Activated CD8-positive, alpha-beta memory T cell treated with anti-CD3 and anti-CD28 coated beads for 24 hours (primary cell): ENCODE measurements at regions not wholly inside any gene's neighbourhood (a gene's known extent, or its start where the extent isn't known, plus 50 kb on each side); places are given as distances from the start of the nearest gene placed in this dataset.

ENCODE experiments used
- DNase-seq: peaks from one replicate; pipeline ENCODE4 v3.0.0-alpha.2; 2020

DNA sequence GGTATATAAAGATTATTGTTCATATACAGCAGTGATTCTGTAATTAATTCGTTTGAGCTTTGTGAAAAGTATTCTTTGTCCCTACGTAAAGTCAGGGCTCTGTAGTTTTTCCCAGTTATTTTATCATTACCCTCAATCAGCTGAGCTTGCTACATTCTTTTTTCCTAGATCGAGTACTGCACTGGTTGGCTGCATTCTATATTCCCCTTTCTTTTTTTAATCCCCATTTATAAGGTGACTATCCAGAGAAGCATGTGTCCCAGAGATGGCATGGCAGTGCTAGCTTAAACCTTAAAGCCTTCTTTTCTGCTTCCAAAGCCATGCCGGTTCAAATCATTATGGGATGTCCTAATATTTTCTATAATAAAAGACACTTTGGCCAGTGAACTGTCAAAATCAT is 230.1 kb upstream of the CELF2 start:
- no peak for DNase-seq

DNA sequence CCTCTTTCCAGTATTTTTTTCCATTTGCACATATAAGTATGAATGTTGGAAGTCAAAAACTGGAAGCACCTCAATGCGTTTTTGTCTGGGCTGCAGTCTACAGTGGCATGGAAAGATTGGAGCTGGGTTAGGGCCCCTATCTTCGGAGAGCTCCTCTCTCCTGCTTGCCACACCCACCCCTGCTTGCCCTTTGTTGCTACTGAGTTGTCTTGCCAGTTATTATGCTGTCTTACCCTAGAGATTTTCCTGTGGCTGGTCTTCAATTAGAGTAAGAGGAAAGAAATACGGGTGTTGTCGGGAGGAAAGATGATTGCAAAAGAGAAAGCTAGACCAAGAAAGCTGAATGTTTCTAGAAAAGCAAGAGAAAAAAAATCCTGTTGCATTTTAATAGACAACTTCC is 228.9 kb upstream of the CELF2 start:
- no peak for DNase-seq

GRCh38 chr10:10791869-10792268 is 225.8 kb upstream of the CELF2 start:
- no peak for DNase-seq

GRCh38 chr10:10792681-10793080 is 225.0 kb upstream of the CELF2 start:
- DNase-seq, result no peak

DNA sequence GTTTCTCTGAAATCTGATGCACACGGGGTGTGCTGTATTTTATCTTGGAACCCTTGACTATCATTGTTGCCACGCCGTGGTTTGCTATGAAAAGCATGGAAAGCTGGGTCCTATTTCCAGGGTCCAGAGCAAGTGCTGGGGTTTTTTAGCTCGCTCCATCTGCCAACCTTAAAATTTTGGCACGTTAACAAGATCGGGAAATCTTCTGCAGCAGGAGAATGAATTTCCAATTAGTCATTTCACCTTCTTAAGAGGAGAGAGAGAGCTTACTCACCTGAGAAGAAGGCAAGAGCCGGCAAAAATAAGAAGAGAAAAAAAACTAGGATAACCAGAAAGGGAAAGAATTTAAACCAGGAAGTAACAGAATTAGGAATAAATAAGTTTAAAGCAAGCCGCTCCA is 223.6 kb upstream of the CELF2 start:
- no peak for DNase-seq

DNA sequence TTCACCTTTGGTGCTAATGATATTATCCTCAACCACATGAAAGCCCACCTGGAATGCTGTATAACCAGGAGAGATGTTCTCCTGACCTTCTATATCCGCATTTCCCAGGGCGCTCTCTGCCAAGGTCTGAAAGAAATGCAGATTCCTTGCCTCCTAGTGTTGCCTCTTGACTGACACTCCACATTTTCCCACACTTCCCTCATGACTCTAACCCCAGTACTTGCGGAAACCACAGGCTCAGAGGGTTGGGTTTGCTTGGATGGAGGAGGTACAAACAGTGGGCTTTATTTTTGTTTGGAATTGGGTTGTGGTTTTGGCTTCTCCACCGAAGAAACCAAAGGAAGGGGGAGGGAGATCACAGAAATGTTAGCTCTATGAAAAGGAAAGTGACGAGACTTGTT is 222.9 kb upstream of the CELF2 start:
- DNase-seq, result no peak

DNA sequence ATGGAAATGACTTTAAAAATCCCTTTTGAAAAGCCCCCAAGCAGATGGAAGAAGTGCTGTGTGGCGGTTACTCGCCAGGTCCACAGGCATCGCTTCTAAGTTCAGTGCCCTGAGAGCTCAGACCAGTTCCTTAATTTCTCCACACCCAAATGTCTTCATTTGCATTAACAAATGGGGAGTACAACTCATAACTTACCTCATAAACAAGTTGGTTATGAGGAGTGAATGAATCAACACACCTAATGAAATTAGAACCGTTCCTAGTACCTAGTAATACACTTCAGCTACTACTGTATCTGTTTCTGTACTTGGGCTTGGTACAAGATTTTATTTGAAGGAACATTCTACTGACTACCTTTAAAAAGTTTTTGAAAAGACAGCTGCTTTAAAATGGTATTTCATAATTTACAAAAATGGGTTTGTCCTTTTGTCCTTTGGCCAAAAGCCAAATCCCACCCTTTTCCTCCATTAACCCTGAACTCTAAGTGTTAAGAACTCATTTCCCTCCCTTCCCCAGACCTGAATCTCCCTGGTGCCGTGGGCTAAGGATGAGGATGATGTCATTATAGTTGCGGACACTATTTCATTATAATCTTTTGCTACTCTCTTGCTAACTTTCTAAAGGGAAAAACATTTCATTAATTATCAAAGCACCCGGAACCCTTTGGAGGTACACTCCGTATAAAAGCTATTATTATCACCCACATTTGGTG is 221.5 kb upstream of the CELF2 start:
- DNase-seq, result no peak

DNA sequence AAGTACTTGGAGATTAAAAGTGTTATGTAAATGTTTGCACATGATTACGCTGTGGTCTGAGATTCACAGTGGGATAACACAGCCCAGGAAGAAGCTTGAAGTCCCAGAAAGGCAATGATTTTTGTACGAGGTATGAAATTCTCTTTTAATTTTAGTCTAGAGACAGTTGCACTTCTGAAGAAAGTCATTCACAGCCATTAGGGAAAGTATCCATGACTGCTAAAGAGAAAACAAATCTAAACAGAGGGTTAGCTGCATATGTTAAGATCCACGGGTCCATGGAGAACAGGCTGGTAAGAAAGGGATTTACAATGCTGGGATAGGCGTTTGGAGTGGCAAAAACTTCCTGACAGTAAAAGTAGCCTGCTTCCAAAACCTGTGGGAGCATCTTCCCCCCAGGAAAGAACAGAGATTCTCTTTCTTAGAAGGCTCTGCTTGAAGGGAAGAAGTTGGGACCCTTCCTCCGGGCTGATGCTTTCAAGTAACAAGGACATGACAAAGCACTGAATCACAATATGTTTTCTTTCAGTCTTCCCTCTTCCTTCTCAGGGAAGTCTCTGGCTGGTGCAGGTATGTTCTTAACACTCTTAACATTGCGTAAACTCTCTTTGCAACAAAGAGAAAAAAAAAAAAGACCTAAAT is 220.8 kb upstream of the CELF2 start:
- no peak for DNase-seq

DNA sequence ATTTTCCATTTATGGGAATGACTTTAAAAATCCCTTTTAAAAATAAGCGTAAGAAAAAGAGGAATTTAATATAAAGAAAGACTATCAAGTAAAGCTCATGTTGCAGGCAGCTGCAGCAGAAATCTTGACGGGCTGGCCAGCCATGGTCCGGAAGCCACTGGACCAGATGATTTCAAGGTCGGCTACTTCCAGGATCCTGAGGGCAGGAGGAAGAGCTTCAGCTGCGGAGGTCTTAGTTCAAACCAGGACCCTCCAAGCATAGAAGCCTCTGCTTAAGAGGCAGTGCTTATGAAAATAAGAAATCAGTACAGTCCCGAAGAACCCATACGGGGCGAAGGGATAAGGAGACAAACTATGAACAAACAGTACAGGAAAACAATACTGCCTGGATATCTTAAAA is 220.2 kb upstream of the CELF2 start:
- DNase-seq, result no peak

DNA sequence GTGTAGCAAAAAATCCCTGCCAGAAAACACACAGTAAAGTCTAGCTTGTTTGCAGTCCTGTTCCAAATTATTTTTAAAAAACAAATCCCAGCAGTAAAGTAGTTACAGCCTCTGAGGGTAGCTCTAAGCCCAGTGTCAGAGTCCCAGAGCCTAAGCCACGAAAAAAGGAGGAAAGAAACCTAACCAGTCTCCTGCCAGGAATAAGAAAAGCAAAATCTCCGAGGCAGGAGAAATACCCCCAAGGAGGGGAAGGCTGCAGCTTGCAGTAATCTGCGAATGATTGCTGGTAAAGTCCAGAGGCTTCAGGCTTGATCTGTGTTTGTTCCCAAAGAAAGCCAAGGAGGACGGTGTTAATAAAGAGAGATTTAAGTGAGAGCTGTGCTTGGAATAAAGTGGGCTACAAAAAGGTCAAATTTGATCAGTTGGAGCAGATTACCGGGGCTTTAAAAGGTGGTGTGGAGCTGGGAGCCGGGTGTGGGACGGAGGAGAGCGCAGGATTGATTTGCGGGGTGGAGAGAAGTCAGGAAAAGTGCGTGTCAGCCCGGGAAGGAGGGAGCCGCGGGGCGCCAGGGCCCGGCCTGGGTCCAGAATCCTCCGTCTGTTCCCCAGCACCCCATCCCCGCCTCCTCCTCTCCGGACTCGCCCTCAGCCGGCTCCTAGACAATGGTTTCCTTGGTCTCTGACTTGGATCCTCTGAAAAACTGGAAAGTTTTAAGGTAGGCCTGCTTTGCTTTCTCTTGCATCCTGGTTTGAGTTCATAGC is 219.4 kb upstream of the CELF2 start:
- no peak for DNase-seq

DNA sequence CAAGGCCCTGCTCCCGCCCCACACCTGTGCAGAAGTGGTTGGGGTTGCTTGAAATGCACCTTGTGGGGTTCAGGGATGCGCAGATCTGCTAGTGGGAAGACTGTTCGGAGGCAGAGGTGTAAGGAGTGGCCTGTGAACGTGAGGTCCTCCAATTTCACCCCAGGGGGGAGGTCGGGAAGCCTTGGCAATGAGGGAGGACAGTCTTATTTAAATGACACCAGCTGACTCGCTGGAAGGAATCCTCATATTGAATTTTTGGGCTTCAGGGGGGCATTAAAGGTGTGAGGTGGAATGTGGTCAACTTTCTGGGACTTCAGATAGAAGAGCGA is 218.8 kb upstream of the CELF2 start:
- no peak for DNase-seq

- no peak for DNase-seq
These were observed 216.7 kb upstream of the CELF2 start for GRCh38 chr10:10800961-10801360.

- DNase-seq, result no peak
These were observed 214.4 kb upstream of the CELF2 start for GRCh38 chr10:10803278-10803677.

GRCh38 chr10:10804061-10804460 is 213.6 kb upstream of the CELF2 start:
- no peak for DNase-seq

DNA sequence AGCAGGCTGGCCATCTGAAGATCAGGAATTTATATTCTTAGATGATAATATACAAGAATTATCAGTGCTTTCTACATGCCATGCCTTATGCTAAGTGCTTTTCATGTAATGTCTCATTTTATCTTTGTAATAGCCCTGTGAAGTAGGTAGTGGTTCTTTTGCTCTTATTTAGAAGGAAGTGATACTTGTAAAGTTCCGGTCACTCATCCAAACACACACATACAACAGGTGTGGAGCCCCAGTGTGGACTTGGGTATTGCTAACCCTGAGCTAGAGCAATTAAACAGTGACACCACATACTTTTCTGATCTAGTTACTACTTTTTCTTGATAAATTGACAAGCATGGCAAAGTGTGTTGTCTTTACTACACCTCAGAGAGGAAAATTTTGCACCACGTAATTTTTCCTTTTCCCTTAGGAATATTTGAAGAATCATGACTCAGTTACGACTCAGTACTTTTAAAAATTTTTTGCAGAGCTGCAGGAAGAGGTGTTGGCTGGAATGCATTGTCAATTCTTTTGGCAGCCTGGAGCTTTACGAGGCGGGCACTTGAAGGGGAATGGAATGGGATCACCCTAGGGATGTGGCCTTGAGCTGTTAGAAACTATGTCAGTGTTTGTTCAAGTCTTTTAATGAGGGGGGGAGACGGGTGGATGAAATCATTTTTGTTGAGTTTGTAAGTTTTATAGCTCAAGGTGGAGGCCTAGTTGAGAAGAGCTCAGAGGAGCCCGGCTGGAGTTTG is 212.5 kb upstream of the CELF2 start:
- DNase-seq, result no peak

DNA sequence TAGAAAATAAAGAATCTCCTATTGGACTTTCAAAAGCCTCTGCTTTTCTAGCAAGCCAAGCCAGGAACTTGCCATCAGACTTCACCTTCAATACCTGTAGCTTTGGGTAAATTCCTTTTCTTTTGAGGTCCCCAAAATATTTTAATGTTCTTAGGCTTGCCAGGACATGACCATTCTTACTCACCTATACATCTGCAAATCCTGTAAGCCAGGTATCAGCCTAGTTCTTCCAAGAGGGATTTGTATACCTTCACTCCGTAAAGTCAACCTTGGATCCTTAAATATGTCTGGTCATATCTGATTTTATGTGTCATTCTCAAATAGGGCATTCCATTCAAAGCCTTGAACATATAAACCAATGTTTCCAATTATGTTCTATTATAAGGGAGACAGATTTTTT is 210.6 kb upstream of the CELF2 start:
- DNase-seq, result no peak

DNA sequence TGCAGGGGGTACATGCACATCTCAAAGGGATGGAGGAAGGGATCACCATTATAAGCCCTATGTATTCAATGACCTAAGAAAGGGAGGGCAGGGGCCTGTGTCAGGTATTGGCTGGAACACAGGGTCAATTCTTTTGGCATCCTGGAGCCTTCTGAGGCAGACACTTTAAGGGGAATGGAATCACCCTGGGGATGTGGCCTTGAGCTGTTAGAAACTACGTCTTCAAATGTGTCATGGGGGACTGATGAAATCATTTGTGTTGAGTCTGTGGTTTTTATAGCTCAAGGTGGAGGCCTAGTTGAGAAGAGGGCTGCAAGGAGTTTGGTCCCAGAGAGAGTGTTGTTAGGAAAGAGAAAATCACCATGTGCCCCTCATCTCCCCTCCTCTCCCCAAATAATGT is 206.1 kb upstream of the CELF2 start:
- no peak for DNase-seq

DNA sequence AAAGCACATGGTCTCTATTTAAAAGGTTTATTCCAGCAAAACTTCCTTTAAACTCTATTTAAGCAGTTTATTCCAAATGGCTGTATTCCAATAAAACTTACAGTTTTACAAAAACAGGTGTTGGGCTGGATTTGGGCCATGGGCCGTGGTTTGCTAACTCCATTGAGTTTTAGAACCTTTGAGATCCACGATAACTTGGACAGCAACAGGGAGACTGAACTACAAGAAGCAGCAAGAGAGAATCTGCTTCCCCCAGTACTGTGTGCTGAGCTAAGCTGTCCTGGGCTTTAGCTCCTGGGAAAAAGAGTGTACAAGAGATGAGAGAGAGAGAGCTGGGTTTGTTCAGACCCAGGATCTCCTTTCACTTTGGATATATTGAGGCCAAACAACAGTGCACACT is 204.0 kb upstream of the CELF2 start:
- DNase-seq, result no peak

DNA sequence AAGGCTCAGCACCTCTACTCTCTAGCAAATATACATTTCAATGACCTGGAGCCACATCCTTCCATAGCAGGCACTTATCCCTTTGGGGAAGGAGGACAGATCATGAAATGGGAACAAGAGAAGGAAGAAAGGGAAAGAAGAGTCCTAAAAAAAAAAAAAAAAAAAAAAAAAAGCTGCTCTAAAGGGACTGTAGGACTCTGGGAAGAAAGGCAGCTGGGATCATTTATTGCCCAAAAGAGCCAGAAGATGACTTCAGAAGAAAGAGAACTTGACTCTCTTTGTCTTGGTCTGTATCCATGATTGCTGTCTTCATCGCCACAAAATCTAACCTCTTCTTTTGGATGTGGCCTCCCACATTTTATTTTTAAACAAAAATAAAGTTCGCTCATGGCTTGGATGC is 203.6 kb upstream of the CELF2 start:
- no peak for DNase-seq

DNA sequence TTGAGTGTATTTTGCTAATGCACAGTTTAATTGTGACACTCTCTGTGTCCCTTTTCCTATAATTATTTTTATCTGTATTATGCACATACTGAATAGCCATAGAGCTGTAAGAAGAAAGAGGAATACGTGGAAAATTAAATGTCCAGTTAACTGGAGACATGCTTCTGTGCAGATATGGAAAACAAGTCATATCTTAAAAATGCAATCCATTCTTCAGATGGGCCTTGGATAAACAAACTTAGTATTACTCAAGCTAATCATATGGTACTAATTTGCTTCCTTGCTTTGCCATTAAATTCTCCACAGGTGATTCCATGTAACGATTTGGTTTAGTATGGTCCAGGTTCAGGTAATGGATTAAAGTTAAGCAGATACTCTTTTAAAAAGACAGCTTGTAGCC is 201.2 kb upstream of the CELF2 start:
- DNase-seq, result no peak

DNA sequence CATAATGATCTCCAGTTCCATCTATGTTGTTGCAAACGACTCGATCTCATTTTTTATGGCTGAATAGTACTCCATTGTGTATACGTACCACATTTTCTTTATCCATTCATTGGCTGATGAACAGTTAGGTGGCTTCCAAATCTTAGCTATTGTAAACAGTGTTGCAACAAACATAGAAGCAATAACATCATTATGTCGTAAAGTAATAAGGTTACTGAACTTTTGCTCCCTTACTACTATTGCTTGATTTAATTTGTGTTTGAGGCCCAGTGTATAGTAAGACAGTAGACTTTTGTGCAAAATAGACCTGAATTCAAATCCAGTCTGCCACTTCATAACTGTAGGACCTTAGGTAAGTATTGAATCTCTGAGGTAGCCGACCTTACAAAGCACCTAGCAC is 200.1 kb upstream of the CELF2 start:
- no peak for DNase-seq

DNA sequence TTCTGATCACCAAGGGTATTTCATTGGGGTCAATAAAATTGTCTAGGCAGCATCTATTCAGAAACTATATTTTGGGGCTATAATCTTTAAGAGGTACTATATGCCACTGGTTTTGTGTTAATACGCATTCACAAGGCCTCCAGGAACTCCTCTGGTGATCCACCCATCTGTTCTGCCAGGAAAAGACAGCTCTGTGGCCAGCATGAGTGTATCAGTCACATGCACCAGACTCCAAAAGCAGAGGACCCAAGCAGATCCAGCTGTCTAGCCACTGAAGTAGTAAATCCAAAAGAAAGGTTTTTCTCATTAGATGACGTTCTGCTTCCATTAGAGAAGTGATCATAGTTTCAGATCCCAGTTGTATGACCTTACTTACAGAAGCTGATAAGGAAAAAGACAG is 199.6 kb upstream of the CELF2 start:
- no peak for DNase-seq

DNA sequence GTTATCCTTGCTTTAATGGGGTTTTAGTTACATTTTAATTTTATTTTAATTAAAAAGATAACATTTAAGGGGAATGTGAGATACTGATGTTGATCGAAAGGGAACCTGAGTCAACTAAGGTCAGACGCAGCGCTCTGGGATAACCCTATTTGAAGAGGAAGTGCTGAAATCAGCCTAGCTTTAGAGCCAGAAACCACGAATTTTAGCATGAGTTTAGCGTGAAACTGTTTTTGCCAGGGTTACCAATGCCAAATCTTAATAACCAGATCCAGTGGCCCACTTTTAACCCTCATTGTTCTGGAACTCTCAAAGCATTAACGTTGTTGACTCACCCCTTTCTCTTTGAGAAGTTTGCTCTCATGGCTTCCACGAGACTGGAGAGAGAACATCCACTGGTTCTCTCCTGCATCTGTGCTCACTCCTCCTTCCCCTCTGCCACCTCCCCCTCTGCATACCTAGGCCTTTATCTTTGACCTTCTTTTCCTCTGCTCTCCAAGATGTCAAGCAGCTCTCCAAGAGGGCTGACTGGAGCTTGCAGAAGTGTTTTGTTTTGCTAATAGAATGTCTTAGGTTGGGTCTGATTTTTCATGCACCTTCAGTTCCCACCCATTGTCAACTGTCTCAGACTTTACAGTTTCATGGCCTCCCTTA is 198.3 kb upstream of the CELF2 start:
- no peak for DNase-seq
